ENCODE measurements at regions not wholly inside any gene's neighbourhood (a gene's known extent, or its start where the extent isn't known, plus 50 kb on each side); places are given as distances from the start of the nearest gene placed in this dataset.
"Not testable (repeated sequence)": the region's sequence is repeated elsewhere in the genome, so short reads cannot be mapped to it uniquely, and the experiment has no call there.

DNA sequence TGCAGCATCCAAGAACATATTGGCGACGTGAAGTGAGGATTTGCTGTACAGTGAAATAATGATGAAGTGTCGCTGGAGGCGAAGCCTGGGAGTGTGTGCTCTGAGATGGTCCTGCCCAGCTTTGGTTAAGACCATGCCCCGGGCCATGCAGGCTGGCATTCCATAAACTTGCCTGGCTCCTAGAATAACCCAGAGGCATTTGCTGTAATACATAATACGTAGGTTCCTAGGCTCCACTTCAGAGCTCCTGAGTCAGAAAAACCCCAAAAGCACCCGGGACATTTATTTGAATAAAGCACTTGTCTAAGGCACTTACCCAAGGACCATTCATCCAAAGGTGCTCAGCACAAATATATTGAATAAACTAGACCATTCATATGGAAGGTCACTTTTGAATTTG lies 279.3 kb downstream of the ABCC12 start:
- no peak overlapping the region for H3K27ac Mint-ChIP-seq
- no peaks in the 10 kb centered on the region for H3K36me3 Mint-ChIP-seq (ENCODE audit: low read depth)
- no peaks in the 10 kb centered on the region for H3K4me1 Mint-ChIP-seq (ENCODE audit: low read depth)
- H3K4me3 Mint-ChIP-seq, result no peak overlapping the region
- no peaks in the 10 kb centered on the region for H3K9me3 Mint-ChIP-seq
- no peaks in the 10 kb centered on the region for H3K27me3 Mint-ChIP-seq (ENCODE audit: low read depth)

DNA sequence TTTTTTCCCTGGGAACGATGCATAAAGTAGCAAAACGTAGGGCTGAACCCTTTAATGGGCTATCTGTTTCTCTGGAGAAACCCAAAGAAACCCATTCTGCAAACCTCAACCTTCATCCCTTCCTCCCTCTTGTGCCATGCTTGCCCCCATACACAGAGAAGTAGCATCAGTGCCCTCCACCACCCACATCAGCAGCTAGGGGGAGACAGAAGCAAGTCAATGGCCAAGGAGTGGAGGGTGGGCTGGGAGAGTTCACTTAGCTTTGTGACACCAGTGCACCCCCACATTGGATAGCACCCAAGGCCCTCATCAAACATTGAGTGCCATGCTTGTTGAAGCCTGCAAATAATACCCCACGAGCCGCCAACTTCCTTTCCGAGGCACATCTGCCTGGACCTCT lies 282.4 kb downstream of the ABCC12 start:
- H3K27ac Mint-ChIP-seq, result no peak overlapping the region
- H3K27me3 Mint-ChIP-seq (ENCODE audit: low read depth), result no peaks in the 10 kb centered on the region
- no peaks in the 10 kb centered on the region for H3K9me3 Mint-ChIP-seq
- no peaks in the 10 kb centered on the region for H3K36me3 Mint-ChIP-seq (ENCODE audit: low read depth)
- H3K4me3 Mint-ChIP-seq, result no peak overlapping the region
- H3K4me1 Mint-ChIP-seq (ENCODE audit: low read depth), result no peaks in the 10 kb centered on the region

DNA sequence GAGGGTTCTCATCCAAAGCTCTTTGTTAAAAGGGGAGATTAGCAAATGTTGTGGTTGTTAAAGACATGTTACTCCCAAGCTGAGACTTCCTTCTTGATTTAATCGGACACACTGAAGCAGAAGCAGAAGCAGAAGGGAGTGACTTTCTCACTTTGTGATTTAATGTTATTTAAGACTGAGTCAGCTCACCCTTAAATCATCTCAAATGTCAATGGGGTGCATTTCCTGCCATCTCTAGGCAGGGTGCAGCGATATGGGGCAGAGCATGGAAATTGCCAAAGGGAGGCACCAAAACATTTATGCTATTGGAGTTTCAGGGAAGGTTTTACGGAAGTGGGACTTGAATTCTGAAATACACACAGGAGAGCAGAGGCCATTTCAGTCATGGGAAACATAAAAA lies 283.6 kb downstream of the ABCC12 start:
- no peaks in the 10 kb centered on the region for H3K4me1 Mint-ChIP-seq (ENCODE audit: low read depth)
- no peaks in the 10 kb centered on the region for H3K36me3 Mint-ChIP-seq (ENCODE audit: low read depth)
- no peak overlapping the region for H3K4me3 Mint-ChIP-seq
- H3K9me3 Mint-ChIP-seq, result peaks cover 4% of the 10 kb centered on the region
- H3K27me3 Mint-ChIP-seq (ENCODE audit: low read depth), result no peaks in the 10 kb centered on the region
- no peak overlapping the region for H3K27ac Mint-ChIP-seq

DNA sequence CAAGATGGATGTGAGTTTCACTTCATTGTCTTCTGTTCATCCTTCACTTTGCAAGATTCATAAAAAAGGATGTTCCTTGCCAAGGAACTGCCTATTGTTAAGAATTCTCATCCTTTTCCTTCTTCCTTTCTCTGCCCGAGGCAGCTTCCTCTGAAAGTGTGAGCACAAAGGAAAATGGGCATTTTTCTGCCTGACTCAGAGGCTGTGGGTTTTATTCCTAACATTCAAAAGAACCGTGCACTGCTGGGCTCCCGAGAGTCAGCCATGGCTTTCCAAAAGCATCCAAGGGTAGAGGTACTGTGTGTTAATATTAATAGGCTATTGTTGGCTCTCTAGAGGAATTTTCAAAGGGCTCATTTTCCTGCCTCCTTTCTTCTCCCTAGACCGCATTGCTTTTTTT lies 289.4 kb downstream of the ABCC12 start:
- peaks cover 4% of the 10 kb centered on the region for H3K9me3 Mint-ChIP-seq
- H3K27me3 Mint-ChIP-seq (ENCODE audit: low read depth), result peaks cover 4% of the 10 kb centered on the region
- H3K27ac Mint-ChIP-seq, result no peak overlapping the region
- H3K36me3 Mint-ChIP-seq (ENCODE audit: low read depth), result no peaks in the 10 kb centered on the region
- no peaks in the 10 kb centered on the region for H3K4me1 Mint-ChIP-seq (ENCODE audit: low read depth)
- no peak overlapping the region for H3K4me3 Mint-ChIP-seq

DNA sequence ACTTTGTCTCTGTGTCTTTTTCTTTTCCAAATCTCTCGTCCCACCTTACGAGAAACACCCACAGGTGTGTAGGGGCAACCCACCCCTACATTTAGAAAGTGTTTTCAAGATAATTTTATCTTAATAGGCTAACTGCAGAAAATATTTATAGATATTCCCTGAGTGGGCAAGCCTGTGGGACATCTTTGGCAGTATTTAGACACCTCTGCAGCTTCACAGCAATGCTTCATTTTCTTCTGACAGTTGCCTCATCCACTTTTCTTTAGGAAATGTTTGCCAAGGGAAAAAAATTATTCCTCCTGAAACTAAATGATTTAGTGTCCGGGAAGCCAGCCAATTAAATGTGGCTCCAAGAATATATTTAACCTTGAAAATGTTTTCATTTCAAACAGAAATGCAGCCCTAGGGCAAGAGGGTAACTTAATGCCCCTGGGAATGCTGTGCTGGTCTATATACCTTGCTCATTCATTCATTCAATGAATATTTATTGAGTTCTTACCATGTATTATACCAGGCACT lies 290.4 kb downstream of the ABCC12 start:
- Mint-ChIP-seq H3K36me3 (ENCODE audit: low read depth) (no peaks in the 10 kb centered on the region), H3K4me3 (no peak overlapping the region), H3K27ac (no peak overlapping the region), H3K4me1 (ENCODE audit: low read depth) (no peaks in the 10 kb centered on the region), H3K27me3 (ENCODE audit: low read depth) (peaks cover 4% of the 10 kb centered on the region), H3K9me3 (peaks cover 4% of the 10 kb centered on the region)

DNA sequence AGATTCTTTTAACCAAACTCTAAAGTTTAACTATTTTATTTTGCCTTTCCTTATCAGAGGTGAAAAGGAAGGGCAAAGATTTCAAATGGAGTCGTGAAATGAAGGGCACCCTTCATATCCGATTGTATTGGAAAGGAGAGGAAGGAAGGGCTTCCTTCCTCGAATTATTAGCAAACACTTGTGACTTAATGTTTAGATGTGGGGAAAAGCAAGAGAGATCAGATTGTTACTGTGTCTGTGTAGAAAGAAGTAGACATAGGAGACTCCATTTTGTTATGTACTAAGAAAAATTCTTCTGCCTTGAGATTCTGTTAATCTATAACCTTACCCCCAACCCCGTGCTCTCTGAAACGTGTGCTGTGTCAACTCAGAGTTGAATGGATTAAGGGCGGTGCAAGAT lies 291.5 kb downstream of the ABCC12 start:
- H3K27me3 Mint-ChIP-seq (ENCODE audit: low read depth); H3K9me3 Mint-ChIP-seq; H3K4me3 Mint-ChIP-seq; H3K27ac Mint-ChIP-seq; H3K4me1 Mint-ChIP-seq (ENCODE audit: low read depth); H3K36me3 Mint-ChIP-seq (ENCODE audit: low read depth): not testable (repeated sequence)

DNA sequence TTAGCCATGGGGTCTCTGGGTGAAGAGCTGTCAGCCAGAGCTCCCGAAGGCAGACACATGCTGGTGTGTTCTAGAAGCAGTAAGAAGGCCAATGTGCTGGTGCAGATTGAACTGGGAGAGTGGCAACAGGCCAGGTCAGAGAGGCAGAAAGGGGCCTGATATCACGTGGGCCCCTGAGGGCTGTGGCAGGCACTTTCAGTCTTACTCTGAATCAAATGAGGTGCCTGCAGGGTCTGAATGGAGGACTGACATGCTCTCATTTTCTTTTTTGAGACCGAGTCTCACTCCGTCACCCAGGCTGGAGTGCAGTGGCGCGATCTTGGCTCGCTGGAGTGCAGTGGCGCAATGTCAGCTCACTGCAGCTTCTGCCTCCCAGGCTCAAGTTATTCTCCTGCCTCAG lies 293.8 kb downstream of the ABCC12 start:
- Mint-ChIP-seq H3K4me1 (ENCODE audit: low read depth) (no peaks in the 10 kb centered on the region), H3K27ac (no peak overlapping the region), H3K9me3 (no peaks in the 10 kb centered on the region), H3K36me3 (ENCODE audit: low read depth) (no peaks in the 10 kb centered on the region), H3K4me3 (no peak overlapping the region), H3K27me3 (ENCODE audit: low read depth) (peaks cover 4% of the 10 kb centered on the region)

DNA sequence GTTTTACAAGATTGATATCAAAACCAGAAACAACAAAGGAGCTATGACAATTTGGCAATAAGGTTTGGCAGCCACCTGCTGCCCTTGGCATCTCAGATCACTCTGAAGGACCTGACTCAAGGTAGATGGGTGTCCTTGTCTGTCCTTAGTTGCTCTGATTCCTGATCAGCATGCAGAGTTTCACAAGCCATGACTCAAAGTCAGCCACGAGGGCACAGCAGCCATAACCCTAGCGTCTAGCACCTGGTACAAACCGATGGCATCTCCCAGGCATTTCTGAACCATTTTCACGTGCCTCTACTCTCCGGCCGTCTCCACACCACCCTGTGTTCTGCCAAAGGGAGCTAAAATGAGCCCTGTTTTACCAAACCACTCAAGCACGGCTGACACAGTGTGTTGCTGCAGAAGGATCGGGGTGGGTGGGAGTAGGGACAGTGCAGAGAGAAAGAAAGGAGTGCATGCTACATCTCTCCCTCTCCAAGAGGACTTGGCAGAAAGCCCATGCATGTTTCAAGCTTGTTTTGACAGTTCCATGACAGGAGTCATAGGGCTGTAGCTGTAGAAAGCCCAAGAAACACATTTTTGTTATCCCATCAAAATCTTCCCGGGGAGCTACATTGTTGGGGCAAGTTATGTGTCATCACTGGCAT lies 297.3 kb downstream of the ABCC12 start:
- no peaks in the 10 kb centered on the region for H3K4me1 Mint-ChIP-seq (ENCODE audit: low read depth)

DNA sequence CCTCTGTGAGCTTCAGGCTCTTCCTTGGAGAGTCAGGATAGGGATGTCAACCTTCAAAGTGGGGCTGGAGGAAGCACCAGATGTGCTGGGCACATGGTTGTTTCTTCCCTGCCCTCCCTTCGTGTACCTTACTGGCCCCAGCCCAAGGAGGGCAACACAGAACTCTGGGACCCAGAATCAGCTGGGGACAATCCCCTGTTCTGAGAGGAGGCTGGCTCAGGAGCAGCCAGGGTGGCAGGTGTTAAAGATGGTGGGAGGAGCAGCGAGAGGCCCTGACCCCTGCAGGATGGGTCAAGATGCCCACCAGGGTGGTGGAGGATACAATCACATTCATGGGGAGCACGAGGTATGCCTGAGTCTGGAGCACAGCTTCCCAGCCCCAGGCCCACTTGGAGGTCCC lies 300.4 kb downstream of the ABCC12 start:
- no peak overlapping the region for H3K4me3 Mint-ChIP-seq
- peaks cover 8% of the 10 kb centered on the region for H3K9me3 Mint-ChIP-seq
- H3K36me3 Mint-ChIP-seq (ENCODE audit: low read depth), result peaks cover 2% of the 10 kb centered on the region
- no peak overlapping the region for H3K27ac Mint-ChIP-seq
- no peaks in the 10 kb centered on the region for H3K4me1 Mint-ChIP-seq (ENCODE audit: low read depth)
- H3K27me3 Mint-ChIP-seq (ENCODE audit: low read depth), result no peaks in the 10 kb centered on the region

More for the DNA sequence above, 297.3 kb downstream of the ABCC12 start:
- Mint-ChIP-seq H3K4me3 (no peak overlapping the region), H3K9me3 (peaks cover 8% of the 10 kb centered on the region), H3K27ac (no peak overlapping the region), H3K27me3 (ENCODE audit: low read depth) (no peaks in the 10 kb centered on the region), H3K36me3 (ENCODE audit: low read depth) (peaks cover 2% of the 10 kb centered on the region)

DNA sequence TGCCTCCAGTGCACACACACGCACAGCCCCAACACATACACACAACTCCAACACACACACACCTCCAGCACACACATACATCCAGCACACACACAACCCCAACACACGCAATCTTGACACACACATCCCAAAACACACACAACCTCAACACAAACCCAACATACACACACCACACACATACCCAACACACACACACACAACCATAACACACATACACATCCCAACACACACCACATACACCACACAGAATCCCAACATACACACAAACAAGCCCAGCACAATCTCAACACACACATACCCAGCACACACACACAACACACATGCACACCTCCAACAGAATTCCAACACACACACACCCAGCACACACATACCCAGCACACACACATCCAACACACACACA lies 301.1 kb downstream of the ABCC12 start:
- no peak overlapping the region for H3K4me3 Mint-ChIP-seq
- H3K9me3 Mint-ChIP-seq, result peaks cover 8% of the 10 kb centered on the region
- no peak overlapping the region for H3K27ac Mint-ChIP-seq
- peaks cover 2% of the 10 kb centered on the region for H3K36me3 Mint-ChIP-seq (ENCODE audit: low read depth)
- no peaks in the 10 kb centered on the region for H3K27me3 Mint-ChIP-seq (ENCODE audit: low read depth)
- H3K4me1 Mint-ChIP-seq (ENCODE audit: low read depth), result no peaks in the 10 kb centered on the region

DNA sequence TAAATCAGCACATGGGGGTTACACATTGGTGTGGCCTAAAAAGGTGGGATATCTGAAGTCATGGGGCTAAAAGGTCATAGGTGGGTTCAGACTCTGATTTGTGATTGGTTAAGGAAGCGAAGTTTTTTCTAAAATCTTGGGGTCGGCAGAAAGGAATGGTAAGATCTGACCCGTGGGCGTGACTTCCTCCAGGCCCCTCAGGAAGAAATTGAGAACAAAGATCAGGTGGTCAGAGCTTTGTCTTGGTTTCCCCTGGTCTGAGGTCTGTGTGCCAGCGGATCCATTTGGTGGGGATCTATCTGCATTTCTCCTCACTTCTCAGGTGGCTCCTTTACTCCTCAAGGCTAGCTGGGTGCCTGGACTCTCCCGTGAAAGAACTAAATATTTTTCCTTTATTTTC lies 302.8 kb downstream of the ABCC12 start:
- peaks cover 2% of the 10 kb centered on the region for H3K36me3 Mint-ChIP-seq (ENCODE audit: low read depth)
- no peaks in the 10 kb centered on the region for H3K4me1 Mint-ChIP-seq (ENCODE audit: low read depth)
- H3K27ac Mint-ChIP-seq, result no peak overlapping the region
- H3K27me3 Mint-ChIP-seq (ENCODE audit: low read depth), result no peaks in the 10 kb centered on the region
- H3K9me3 Mint-ChIP-seq, result peaks cover 8% of the 10 kb centered on the region
- no peak overlapping the region for H3K4me3 Mint-ChIP-seq

DNA sequence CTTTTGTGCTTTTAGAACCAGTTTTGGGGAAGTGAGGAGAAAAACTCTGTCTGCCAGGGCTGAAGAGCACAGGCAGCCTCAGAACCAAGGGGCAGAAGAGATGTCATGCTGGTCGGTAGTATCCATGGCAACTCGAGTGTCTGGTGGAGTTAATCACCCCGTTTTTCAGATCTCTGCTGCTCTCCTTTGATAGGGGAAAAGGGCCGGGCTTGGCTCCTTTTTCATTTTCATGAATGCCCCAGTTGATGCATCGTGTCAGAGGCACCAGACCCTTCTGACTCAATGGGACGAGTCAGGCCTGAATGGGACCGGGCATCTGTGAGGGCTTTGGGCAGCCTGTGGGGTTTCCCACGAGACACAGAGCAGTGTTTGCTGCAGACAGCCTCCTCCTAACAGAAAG lies 304.6 kb downstream of the ABCC12 start:
- Mint-ChIP-seq H3K27ac (no peak overlapping the region), H3K4me1 (ENCODE audit: low read depth) (no peaks in the 10 kb centered on the region), H3K27me3 (ENCODE audit: low read depth) (no peaks in the 10 kb centered on the region), H3K36me3 (ENCODE audit: low read depth) (peaks cover 2% of the 10 kb centered on the region), H3K9me3 (peaks cover 8% of the 10 kb centered on the region), H3K4me3 (no peak overlapping the region)

DNA sequence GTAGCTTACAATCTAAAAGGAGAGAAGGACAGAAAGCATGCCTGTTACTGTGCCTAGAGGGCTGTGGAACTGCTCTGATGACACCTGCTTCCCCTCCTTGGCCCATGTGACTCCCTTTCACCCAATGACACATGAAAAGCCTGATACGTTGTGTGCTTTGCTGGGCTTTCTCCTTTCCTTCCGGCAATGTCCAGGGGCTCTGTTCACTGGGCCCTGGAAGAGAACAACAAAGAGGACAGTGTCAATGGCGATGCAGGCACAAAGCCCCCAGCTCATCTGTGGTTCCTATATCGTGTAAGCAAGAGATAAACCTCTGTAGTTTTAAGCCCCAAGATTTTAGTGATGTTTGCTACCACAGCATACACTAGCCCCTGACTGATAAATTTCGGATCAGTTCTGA lies 306.1 kb downstream of the ABCC12 start:
- Mint-ChIP-seq H3K4me3 (no peak overlapping the region), H3K27ac (no peak overlapping the region), H3K4me1 (ENCODE audit: low read depth) (no peaks in the 10 kb centered on the region), H3K27me3 (ENCODE audit: low read depth) (no peaks in the 10 kb centered on the region), H3K9me3 (peaks cover 3% of the 10 kb centered on the region), H3K36me3 (ENCODE audit: low read depth) (peaks cover 2% of the 10 kb centered on the region)

DNA sequence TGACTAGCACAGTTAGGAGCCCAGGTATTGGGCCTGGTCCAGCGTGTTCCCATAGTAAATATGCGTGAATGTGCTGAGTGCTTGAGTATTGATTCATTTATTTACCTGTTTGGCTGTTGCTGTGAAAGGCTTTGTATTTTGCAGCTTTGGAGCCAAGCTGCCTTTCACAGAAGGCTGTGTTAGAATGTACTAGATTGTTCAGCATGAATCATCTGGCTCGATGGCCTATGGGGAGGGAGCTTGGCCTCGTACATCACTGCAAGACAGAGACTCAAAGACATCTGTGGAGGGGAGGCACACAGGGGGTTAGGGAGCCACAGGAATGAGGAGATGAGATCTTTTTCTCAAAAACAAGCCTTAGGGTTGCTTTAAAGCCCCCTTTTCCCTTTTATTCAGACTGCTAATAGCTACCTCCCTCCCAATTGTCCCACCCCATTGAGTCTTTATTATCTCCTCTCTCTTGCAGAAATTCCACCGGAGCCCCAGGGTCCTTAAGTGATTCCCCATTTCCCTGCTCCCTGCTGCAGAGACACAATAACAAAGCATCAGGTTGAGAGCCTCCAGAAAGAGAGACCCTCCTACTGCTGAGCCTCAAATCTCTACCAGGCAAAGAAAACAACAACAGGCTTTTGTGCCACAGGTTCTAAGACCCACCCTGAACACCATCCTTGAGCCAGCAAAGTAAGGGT lies 307.2 kb downstream of the ABCC12 start:
- Mint-ChIP-seq H3K27me3 (ENCODE audit: low read depth) (no peaks in the 10 kb centered on the region), H3K27ac (no peak overlapping the region), H3K4me1 (ENCODE audit: low read depth) (no peaks in the 10 kb centered on the region), H3K9me3 (no peaks in the 10 kb centered on the region), H3K36me3 (ENCODE audit: low read depth) (no peaks in the 10 kb centered on the region), H3K4me3 (no peak overlapping the region)

DNA sequence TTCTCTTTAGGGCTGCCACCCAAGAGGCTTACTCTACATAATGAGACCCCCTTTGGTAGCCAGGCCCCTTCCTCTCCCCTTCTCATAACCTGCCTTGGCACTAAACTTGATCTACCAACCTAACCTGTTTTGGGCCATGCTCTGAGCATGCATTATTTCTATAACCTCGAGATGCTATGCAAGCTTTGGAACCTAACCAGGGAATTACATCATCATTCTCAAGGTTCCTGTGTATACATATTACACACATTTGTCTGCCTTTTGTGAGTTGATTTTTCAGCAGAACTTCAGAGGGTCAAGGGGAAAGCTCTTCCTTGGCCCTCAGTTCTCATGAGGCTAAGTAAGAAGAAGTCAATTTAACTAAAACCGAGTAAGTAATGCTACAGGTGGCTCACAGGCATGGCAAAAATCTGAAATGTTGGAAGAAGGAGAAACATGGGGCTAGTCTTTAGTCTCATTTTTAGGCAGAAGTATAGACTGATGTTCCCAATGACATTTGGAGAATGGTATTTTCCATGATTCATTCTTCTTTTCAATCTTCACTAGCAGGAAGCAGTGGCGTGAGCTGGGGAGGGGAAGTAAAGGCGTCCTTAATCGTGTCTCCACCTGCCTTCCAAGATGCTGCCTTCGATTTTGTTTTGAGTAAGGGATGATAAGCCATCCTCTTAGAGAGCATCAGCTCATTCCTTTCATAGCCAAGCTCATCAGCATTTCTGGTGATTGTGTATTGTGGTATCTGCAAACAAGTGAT lies 308.4 kb downstream of the ABCC12 start:
- Mint-ChIP-seq H3K4me1 (ENCODE audit: low read depth) (no peaks in the 10 kb centered on the region), H3K9me3 (no peaks in the 10 kb centered on the region), H3K27ac (no peak overlapping the region), H3K4me3 (no peak overlapping the region), H3K36me3 (ENCODE audit: low read depth) (no peaks in the 10 kb centered on the region), H3K27me3 (ENCODE audit: low read depth) (no peaks in the 10 kb centered on the region)
